HG02759 (cell line): ENCODE measurements at regions not wholly inside any gene's neighbourhood (a gene's known extent, or its start where the extent isn't known, plus 50 kb on each side); places are given as distances from the start of the nearest gene placed in this dataset.
"Not testable (repeated sequence)": the region's sequence is repeated elsewhere in the genome, so short reads cannot be mapped to it uniquely, and the experiment has no call there.

Experiments
- ATAC-seq: cut with Tn5 transposase; IDR thresholded peaks from one replicate; pipeline ENCODE4 v1.9.1; 2021; ENCODE audit warnings: mild to moderate bottlenecking, moderate library complexity; ENCODE audit not compliant: unreplicated experiment

DNA sequence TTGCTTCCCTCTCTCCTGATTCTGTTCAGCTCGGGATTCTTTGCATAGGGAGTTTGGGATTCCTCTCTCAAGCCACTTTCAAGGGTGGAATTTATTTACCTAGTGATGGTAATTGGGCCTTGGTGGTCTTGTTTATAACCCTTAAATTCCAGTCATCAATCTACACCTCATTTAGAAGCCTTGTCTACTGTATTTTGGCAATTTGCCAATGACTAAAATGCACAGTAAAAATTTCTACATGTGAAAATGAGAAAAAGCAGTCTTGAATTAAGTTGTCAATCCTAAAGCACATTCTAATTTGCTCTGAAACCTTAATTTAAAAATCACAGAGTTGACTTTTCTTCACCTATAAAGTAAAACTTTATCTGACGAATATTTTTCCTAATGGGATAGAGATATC is 749.2 kb upstream of the CRIM1 start:
- ATAC-seq: no peak

DNA sequence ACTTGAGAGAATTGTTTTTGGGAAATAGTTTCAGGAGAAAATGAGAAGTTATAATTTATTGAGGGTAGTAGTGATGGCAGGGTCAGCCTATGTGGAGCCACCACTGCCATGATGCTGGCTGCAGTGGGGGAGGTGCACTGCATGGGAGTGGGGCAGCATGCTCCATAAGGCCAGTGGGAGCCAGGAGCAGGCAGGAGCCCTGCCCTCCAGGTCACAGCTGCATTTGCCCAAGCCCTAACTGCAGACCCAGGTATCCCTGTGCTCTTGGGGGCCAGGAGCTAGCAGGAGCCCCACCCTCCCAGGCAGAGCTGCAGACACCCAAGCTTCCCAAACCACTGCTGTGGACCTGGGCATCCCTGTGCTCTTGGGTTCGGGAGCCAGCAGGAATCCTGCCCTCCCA is 757.3 kb upstream of the CRIM1 start:
- ATAC-seq: no peak

DNA sequence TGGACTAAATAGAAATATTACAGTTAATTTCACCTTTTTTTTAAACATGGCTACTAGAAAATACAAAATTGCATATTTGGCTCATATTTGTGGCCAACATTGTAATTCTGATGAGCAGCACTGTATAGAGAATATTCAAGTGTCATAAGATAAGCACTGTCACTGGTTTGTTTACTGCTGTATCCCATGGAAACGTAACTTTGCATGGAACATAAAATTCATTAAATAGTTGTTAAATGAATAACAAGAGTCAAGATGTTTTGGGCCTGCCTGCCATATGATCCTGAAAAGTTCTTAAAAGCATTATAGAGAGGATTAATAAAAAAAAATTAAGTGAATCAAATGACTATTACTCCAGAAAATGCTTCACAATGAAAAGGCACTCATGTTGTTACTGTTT is 763.7 kb upstream of the CRIM1 start:
- ATAC-seq: no peak

DNA sequence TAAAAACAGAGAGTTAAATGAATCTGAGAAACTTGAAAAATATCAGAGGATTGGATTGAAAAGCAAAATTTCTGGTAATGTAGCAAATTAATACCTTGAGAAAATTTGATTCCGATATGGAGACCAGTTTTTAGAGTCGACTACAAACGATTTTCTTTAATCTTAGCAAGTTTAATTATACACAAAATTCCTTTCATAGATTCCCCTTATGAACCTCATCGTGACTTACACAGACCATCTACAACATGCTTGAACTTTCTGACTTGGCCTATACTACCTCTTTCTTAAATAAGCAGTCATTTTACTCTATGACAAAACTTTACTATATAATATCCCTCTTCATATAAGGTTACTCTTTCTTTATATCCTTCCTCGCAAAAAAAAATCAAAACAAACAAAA is 769.6 kb upstream of the CRIM1 start:
- ATAC-seq: no peak

DNA sequence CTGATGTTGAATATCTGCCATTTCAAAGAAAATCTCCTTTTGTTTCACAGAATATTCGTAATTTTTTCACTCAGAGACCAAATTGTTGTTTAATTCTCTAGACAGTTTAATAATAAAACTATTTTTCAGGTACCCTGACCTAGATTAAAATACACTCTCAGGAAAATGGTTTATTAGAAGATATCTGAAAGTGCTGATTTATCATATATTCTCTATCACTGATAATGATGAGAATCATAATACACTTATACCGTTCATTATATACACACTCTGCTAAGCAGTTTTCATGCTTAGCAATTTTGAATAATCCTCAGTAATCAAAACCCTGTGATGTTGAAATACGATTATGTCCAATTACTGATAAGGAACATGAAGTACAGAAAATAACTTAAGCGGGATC is 772.9 kb upstream of the CRIM1 start:
- ATAC-seq: no peak

DNA sequence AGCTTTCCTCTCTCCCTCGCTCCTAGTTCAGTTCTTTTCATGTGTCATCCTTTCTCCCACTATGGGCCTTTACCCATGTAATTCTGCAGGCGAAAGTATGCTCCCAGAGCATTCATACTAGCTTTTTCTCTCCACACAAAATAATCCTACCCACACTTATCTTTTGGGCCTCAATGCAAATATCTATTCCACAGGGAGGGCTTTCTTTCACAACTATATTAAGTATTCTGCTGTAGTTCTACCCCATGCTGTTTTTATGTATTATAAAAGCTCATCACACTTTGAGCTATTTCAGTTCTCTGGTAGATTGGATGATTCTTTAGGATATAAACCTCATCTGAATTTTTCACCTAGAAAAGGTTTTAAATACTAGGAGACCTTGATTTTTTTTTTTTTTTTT is 774.6 kb upstream of the CRIM1 start:
- ATAC-seq: no peak

DNA sequence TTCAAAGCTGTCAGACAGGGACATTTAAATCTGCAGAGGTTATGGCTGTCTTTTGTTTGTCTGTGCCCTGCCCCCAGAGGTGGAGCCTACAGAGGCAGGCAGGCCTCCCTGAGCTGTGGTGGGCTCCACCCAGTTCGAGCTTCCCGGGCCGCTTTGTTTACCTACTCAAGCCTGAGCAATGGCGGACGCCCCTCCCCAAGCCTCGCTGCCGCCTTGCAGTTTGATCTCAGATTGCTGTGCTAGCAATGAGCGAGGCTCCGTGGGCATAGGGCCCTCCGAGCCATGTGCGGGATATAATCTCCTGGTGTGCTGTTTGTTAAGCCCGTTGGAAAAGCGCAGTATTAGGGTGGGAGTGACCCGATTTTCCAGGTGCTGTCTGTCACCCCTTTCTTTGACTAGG is 787.0 kb upstream of the CRIM1 start:
- ATAC-seq: not testable (repeated sequence)

DNA sequence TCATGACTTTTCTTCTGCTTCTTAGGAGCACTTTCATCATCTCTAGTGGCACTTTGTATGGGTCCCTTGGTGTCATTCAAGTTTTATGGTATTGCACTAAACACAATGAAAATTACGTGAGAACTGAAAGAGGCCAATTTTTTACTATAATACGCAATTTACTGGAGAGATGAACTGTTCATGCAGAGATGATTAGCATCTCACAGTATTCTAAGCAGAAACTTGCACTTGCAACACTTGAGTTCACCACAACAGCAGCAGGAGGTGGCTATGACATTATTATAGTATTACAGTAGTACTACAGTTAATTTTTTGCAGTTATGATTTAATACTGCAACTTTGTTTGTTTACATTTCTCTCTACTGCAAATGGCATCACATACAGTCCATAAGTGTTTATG is 793.1 kb upstream of the CRIM1 start:
- ATAC-seq: no peak

DNA sequence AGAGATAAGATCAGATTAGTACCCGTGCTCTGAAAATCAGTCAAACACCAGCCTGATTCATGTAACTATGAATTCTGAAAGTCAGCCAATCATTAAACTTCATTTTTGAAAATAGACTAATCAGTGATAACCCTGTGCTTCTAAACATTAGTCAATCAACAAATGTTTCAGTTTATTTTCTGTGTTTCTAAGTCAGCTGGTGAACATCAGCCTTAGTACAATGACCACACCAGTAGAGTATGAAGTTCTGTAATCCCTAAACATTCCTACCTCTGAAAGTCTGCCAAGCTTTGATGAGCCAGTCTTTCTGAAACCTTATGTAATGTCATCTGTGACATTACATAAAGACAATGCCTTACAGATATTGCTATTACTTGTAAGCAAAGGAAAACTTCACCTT is 807.4 kb upstream of the CRIM1 start:
- ATAC-seq: no peak

DNA sequence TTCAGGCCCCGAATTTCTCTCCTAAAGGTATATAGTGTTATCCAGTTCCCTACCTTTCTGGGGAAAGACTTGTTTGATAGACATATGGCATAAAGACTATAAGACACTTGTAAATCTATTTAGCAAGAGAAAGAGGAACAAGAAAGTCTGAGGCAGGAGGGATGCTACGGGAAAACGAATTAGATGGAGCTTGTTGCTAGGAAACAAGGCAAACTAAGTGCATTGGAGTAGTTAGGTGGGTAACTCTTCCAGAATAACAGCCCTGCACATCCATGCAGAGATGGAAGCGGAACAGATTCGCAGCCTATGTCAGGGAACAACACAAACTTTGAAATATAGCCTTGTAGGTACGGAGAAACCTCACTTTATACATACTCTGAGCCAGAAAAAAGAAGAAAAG is 810.3 kb upstream of the CRIM1 start:
- ATAC-seq: no peak

DNA sequence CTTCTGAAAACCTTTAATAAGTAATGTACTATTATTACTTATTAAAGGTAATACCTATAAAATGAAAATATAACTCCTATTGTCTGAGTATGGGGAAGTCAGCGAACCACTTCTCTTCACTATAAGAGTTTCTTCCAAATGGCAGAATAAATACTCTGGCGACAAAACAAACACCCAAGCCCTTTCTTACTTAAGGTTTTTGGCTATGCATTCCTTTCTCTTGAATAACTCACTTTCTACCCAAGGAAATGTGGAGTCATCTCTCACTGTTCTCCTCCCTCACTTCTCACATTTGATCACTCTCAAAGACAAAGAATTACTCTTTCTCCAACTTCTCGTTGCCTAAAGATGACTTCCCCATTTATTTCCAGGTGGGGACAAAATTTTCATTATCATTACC is 816.8 kb upstream of the CRIM1 start:
- no peak for ATAC-seq

DNA sequence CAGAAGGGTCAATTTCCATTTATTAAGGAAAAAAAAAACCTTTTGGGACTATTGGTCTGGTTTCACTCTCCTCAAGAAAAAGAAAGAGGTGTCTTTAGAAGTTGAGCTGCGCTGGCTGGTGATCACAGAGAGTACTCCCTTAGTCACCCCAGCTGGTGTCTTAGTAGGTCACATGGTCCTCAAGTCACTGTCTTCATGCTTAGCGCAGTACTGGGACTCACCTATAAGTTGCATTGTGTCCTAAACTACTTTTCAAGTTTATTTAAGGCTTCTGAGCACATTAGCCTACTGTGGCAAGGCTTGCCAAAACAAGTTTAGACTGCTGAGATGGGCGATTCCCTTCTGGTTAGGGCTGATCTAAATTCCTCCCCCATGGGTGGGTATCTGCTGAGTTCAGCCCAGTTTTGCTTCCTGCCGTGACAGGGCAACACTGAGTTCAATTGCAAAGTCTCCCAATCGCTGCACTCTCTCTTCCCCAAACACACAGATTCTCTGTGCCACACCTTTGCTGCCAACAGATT is 824.9 kb upstream of the CRIM1 start:
- ATAC-seq: no peak

DNA sequence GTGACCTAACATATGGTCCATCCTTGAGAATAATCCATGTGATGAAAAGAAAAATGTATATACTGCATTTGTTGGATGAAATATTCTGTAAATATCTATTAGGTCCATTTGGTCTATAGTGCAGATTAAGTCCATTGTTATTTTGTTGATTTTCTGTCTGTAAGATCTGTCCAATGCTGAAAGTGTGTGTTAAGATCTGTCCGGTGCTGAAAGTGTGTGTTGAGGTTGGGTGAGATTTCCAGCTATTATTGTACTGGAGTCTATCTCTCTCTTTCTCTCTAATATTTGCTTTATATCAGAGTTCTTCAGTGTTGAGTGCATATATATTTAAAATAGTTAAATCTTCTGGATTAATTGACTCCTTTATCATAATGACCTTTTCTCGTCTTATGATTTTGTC is 828.8 kb upstream of the CRIM1 start:
- no peak for ATAC-seq

DNA sequence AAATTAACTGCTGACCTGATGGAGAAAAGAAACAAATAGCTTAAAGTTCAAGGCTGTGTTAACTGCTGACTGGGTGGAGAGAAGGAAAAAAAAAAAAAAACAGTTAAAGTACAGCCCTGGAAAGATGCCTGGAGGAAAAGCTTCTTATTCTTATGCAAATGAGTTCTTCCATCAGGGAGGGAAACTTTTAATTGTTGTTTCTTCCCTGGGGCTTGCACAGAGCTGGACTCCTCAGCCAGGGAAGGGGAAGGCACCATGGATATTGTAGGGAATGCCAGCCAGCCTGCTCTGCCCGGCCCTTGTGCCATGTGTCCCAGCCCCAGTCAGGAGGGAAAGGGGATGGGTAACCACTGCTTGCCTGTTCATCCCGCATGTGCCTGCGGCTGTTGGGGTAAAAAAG is 833.1 kb upstream of the CRIM1 start:
- ATAC-seq: no peak

DNA sequence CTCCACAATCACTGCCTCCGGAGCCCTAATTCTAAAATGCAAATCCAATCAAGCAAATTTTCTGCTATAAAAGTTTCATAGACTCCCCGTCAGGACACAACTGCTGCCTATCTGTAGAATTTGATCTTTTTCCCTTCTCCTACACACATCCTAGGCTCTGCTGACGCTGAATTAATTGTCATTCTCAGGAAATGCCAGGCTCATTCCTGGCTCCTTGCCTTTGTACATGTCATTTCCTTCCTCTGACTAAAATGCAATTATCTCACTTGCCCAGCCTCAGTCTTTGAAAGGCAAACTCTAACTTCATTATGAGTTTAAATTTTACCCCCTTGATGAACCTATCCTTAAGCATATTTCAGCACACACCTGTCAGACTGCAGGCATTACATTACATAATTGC is 844.9 kb upstream of the CRIM1 start:
- no peak for ATAC-seq

DNA sequence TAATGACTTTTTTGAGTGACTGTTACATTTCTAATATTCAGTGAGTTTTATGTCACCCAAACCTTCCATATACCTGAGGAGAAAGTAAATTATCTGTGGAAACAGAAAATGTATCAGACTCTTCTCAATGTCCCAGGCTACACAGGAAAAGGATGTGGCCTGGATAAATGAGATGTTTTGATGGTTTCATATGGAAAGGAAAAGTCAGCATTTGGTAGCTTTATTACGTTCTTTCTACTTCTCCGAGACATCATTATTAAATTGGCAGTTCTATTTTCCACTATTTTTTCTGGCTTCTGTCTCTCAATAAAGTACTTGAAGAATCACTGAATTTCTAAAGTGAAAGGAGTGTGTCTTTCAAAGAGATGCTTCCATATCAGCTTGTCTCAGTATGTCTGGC is 847.0 kb upstream of the CRIM1 start:
- ATAC-seq: no peak

DNA sequence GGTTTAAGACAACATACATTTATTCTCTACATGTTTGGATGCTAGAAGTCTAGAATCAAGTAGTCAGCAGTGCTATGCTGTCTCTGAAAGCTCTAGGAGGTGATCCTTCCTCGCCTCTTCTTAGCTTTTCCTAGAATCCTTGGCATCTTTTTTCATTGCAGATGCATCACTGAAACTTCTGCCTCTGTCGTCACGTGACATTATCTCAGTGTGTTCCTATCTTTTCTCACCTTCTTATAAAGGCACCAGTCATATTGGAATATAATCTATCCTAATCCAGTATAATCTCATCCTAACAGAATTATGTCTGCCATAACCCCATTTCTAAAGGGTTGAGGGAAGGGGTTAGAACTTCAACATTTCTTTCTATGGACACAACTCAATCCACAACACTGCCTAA is 851.2 kb upstream of the CRIM1 start:
- ATAC-seq: no peak

DNA sequence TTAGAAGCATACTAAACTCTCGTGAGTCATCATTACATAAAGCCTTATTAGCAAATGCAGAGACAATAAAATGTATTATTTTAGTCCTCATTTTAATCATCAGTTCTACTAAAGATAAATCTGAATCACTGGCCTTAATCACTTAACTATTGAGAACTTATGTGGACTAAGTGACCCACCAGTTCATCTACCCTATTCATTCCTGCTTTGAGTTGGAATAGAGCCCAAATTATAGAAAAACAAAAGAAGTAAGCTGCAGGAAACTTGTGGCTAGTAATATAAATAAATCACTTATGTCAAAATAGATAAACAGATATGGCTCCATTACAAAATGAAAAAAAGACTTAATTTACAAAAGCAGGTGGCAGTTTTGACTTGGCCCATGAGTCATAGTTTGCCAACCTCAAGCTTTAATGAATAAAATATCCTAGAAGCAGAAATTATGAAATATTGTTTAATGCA is 851.8 kb upstream of the CRIM1 start:
- ATAC-seq: no peak

DNA sequence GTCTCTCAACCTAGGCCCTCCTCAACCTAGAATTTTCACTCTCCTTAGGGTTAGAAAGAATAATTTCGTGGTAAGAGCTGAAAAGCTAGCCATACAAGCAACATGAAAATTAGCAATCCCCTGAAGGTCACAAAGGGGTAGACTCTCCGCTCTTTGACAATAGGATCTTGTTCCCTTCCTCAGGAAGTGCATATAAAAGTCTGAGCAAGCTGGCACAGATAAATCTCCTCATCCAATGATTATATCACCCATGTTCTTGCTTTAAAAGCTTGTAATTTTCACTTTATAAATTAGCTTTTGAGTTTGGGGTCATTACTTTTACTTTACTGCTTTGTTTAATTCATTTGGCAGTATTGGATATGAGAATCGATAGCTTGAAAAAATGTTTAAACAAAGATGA is 852.3 kb upstream of the CRIM1 start:
- no peak for ATAC-seq

DNA sequence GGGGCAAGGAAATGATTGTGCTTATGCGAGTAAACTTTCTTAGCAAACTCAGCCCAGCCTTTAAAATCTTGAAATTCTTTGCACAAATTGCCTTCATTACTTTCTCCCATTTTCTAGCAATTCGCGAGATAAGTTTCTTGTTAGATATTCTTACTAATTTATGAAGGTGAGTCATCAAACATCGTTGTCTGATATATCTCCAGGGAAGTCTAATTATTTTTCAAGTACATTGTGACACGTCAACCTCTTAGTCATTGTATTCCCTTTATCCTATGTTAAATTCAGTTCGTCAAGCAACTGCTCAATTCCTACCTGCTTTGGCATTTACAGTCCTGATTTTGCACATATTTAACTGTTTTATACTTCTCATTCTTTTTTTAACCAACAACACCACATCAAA is 854.5 kb upstream of the CRIM1 start:
- ATAC-seq: no peak

DNA sequence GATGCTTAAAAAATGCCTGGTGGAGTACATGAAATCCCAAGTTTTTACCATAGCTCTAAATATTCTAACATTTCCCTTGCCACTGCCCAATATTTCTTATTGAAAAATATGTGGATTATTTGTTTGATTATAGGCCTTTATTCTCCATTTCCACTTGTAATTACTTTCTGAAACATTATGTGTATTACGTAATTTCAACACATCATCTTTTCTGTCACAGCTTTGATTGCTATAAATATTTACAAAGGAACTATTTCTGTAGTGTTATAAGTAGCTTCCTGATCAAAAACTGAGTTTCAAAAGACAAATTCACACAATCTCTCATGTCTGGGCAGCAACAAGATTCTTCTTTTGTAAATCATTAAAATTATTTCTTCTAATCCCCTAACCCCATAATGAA is 859.6 kb upstream of the CRIM1 start:
- no peak for ATAC-seq

DNA sequence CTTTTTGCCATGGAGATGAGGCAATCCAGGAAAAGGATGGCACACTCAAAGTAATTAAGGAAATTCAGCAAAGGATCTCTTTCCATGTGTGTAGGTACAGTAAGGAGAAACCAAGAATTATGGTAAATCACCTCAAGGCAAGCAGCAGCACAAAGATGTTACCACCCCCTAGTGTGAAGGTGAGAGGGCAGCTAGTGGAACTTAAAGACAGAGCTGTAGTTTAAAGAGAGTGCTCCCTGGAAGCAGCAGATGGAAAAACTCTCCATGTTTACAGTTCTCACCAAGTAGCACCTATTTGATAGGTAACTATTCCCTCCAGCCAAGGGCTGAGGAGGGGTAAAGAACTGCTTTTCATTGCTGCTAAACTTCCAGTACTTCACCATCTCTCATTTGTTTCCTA is 860.4 kb upstream of the CRIM1 start:
- ATAC-seq: no peak

DNA sequence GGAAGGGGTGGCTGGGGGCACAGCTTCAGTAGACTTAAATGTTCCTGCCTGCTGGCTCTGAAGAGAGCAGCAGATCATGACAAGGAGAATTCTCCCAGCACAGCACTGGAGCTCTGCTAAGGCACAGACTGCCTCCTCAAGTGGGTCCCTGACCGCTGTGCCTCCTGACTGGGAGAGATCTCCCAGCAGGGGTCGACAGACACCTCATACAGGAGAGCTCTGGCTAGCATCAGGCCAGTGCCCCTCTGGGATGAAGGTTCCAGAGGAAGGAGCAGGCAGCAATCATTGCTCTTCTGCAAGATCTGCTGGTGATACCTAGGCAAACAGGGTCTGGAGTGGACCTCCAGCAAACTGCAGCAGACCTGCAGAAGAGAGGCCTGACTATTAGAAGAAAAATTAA is 877.5 kb upstream of the CRIM1 start:
- ATAC-seq: not testable (repeated sequence)

DNA sequence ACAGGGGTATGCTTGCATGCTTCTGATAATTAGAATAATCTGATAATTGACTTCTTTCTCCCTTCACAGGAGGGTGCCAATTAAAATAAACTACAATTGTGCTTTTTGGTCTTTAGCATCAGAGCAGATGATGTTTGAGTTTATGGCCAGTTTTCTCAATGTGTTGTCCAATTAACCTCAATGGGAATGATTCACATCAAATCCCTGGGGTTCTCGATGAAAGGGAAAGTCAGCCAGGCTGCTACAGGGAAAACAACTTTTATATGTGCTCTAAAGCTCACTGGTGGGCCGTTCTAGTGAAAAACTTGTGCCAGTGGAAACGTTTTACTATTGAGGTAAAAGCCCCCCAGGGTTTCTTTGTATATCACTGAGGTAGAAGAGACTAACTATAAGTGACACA is 887.3 kb upstream of the CRIM1 start:
- no peak for ATAC-seq
